ENCODE measurements at regions not wholly inside any gene's neighbourhood (a gene's known extent, or its start where the extent isn't known, plus 50 kb on each side); places are given as distances from the start of the nearest gene placed in this dataset.

DNA sequence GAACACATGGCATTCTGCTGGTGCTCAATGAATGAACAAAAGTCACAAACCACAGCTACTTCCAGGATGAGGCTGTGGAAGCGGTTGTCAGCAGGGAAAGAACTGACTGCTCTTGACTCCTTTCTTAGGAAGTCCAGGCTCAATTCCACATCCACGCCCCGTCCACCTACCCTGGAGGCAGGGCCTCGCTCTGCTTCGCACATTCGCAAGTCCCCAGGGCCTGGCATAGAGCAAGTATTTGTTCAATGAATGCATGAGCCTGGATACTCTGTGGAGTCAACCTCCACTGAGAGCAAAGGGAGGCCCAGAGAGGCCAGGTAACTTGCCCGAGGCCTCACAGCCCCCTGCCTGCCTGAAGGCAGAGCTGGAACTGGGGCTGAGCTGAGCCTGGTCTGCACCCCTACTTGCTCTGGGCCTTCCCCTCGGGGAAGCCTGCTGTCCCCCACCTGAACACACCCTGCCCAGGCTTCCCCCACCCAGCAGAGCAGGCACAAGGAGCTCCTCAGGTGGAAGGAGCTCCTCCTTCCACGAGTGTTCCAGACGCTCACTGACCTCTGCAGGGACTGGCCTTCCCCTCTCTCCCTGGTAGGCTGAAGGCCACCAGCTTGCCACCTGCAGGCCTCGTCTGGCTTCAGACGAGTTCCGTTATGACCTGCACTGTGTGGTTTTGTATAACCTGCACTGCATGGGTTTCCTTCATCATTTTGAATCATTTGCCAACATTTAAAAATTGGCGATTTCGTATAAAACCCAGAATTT lies 119.3 kb upstream of the PTPN1 start:
- Histone ChIP-seq H3K4me1 (ENCODE audit: control insufficient read depth in 1 of 2, low read depth in 2 of 2) (peaks cover 37 to 65% of the 10 kb centered on the region in 2 donors), H3K27ac (peak overlapping the region; percentile 80 to 87), H3K27me3 (replicated peaks; ENCODE audit: insufficient read depth) (no peaks in the 10 kb centered on the region), H3K36me3 (no peaks in the 10 kb centered on the region), H3K9me3 (no peaks in the 10 kb centered on the region), H3K4me3 (no peak overlapping the region)
- no peak for ATAC-seq (ENCODE audit: insufficient number of reproducible peaks, low FRiP score, low read depth)
- DNase-seq (ENCODE audit: low spot score): no peak
- TF ChIP-seq, protein P1, sequence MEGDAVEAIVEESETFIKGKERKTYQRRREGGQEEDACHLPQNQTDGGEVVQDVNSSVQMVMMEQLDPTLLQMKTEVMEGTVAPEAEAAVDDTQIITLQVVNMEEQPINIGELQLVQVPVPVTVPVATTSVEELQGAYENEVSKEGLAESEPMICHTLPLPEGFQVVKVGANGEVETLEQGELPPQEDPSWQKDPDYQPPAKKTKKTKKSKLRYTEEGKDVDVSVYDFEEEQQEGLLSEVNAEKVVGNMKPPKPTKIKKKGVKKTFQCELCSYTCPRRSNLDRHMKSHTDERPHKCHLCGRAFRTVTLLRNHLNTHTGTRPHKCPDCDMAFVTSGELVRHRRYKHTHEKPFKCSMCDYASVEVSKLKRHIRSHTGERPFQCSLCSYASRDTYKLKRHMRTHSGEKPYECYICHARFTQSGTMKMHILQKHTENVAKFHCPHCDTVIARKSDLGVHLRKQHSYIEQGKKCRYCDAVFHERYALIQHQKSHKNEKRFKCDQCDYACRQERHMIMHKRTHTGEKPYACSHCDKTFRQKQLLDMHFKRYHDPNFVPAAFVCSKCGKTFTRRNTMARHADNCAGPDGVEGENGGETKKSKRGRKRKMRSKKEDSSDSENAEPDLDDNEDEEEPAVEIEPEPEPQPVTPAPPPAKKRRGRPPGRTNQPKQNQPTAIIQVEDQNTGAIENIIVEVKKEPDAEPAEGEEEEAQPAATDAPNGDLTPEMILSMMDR (IDR thresholded peaks at IDR 0.05): no peak

DNA sequence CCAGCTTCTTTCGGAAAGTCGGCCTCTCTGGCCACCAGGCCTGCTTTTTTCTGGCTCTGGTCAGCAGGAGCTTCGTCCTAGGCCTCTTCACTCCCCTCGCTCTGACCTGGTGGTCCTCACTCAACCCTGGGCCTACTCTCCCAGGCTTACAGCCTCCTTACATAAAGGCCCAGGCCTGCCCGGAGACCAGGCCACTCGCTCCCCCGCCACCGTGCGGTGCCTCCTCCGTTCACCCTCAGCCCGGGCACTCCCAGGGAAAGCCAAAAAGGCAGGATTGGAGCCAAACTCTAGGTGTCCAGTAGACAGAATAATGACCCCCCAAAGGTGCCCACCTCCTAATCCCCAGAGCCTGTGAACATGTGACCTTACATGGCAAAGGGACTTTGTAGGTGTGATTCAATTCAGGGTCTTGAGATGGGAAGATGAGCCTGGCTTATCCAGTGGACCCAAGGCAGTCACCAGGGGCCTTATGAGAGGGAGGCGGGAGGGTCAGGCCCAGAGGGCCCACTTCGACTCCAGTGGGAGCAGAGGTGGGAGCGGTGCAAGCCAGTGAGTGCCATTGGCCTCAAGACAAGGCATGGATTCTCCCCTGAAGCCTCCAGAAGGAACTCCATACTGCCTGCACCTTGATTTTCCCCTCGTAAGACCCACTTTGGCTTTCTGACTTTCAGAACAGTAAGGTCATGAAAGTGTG lies 118.6 kb upstream of the PTPN1 start:
- no peak overlapping the region for H3K4me3 ChIP-seq
- TF ChIP-seq, protein P1 (IDR thresholded peaks at IDR 0.05): no peak
- H3K36me3 ChIP-seq: no peaks in the 10 kb centered on the region
- no peaks in the 10 kb centered on the region for H3K27me3 ChIP-seq (replicated peaks; ENCODE audit: insufficient read depth)
- ATAC-seq (ENCODE audit: insufficient number of reproducible peaks, low FRiP score, low read depth): no peak
- H3K27ac ChIP-seq: peak overlapping the region; percentile 80 to 87
- peaks cover 45 to 72% of the 10 kb centered on the region in 2 donors for H3K4me1 ChIP-seq (ENCODE audit: control insufficient read depth in 1 of 2, low read depth in 2 of 2)
- no peak for DNase-seq (ENCODE audit: low spot score)
- H3K9me3 ChIP-seq: no peaks in the 10 kb centered on the region

DNA sequence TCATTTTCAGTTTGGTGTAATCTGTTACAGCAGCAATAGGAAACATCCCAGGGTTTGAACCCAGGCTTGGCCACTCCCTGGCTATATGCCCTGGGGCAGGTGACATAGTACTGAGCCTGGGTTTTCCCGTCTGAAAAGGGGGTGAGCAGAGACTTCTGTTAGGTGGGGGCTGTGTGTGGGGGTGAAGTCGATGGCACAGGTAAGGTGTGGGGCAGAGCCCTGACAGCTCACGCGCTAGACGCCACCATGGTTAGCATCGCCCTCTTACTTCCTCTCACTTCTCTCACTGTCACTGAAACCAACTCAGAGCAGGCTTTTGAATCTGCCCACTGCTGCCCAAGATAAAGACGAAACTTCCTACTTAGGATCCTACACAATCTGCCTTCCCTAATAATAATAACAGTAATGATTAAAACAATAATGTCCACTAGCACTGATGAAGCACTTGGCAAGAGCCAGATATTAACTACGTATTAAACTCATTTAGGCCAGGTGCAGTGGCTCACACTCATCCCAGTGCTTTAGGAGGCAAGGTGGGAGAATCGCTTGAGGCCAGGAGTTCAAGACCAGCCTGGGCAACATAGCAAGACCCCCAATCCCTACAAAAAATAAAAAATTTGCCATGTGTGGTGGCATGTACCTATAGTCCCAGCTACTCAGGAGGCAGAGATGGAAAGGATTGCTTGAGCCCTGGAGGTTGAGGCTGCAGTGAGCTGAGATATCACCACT lies 117.9 kb upstream of the PTPN1 start:
- TF ChIP-seq, protein P1 (IDR thresholded peaks at IDR 0.05): no peak
- peak overlapping the region; percentile 39 to 87 for H3K27ac ChIP-seq
- H3K36me3 ChIP-seq: no peaks in the 10 kb centered on the region
- DNase-seq (ENCODE audit: low spot score) (no peak), ATAC-seq (ENCODE audit: insufficient number of reproducible peaks, low FRiP score, low read depth) (no peak)
- no peaks in the 10 kb centered on the region for H3K9me3 ChIP-seq
- H3K4me3 ChIP-seq: no peak overlapping the region
- H3K27me3 ChIP-seq (replicated peaks; ENCODE audit: insufficient read depth): no peaks in the 10 kb centered on the region
- peaks cover 50 to 78% of the 10 kb centered on the region in 2 donors for H3K4me1 ChIP-seq (ENCODE audit: control insufficient read depth in 1 of 2, low read depth in 2 of 2)

DNA sequence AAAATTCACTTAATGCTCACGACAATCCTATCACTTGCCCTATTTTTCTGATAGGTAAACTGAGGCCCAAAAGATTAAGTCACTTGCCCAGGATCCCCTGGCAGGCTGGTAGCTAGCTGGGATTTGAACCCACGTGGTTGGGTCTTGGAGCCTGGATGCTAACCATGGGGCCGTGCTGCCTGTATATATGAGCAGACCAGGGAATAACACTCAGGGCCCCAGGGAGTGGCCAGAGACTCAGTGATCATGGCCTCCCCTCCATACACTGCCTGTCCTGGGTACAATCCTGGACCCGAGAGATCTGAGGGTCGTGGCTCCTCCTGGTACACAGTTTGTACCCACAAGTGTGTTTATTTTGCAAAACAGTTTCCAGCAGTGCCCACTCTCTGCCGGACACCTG lies 116.9 kb upstream of the PTPN1 start:
- no peak for ATAC-seq (ENCODE audit: insufficient number of reproducible peaks, low FRiP score, low read depth)
- TF ChIP-seq, protein P1 (IDR thresholded peaks at IDR 0.05): no peak
- Histone ChIP-seq H3K4me3 (no peak overlapping the region), H3K4me1 (ENCODE audit: control insufficient read depth in 1 of 2, low read depth in 2 of 2) (peaks cover 49 to 78% of the 10 kb centered on the region in 2 donors), H3K27ac (peak overlapping the region; percentile 39 to 87), H3K36me3 (no peaks in the 10 kb centered on the region), H3K9me3 (no peaks in the 10 kb centered on the region), H3K27me3 (replicated peaks; ENCODE audit: insufficient read depth) (no peaks in the 10 kb centered on the region)
- no peak for DNase-seq (ENCODE audit: low spot score)

DNA sequence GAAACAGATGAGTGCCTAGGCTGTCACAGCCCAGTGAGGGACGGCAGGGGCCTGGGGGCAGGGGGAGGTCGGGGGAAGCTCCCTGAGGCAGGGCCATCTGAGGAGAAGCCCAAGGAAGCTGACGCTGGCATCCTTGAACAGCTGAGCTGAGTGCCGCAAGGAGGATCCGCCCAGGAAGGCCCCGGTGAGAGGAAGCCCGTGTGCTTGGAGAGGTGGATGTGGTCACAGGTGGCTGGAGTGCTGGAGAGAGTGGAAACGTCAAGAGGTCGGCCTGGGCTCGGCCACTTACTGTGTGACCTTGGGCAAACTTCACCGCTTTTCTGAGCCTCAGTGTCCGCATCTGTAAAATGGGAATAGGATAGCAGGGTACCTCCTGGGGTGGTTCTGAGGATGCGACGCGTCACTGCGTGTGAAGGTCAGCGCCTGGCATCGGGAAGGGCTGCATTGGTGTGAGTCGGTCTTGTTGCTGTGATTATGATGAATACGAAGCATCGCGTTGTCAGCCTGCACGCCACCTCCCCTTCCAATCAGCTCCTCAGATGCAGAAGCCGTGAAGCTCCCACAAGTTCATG lies 116.1 kb upstream of the PTPN1 start:
- H3K27me3 ChIP-seq (replicated peaks; ENCODE audit: insufficient read depth): no peaks in the 10 kb centered on the region
- peak overlapping the region; percentile 87 to 95 for H3K27ac ChIP-seq
- no peaks in the 10 kb centered on the region for H3K9me3 ChIP-seq
- no peak for DNase-seq (ENCODE audit: low spot score)
- no peaks in the 10 kb centered on the region for H3K36me3 ChIP-seq
- ATAC-seq (ENCODE audit: insufficient number of reproducible peaks, low FRiP score, low read depth): no peak
- TF ChIP-seq, protein P1 (IDR thresholded peaks at IDR 0.05): no peak
- H3K4me1 ChIP-seq (ENCODE audit: control insufficient read depth in 1 of 2, low read depth in 2 of 2): peaks cover 50 to 78% of the 10 kb centered on the region in 2 donors
- H3K4me3 ChIP-seq: no peak overlapping the region
